A549 (cell line): ENCODE measurements at regions not wholly inside any gene's neighbourhood (a gene's known extent, or its start where the extent isn't known, plus 50 kb on each side); places are given as distances from the start of the nearest gene placed in this dataset.

Experiments
- EHMT2 ChIP-seq: fragments of 200-600 bp; sonication (generic); IDR thresholded peaks from 2 replicates; pipeline ENCODE4 v1.6.1; 2016; ENCODE audit warnings: antibody characterized with exemption, low read depth, mild to moderate bottlenecking, moderate library complexity
- HDAC2 ChIP-seq: fragments of 200-600 bp; sonication (generic); IDR thresholded peaks from 2 replicates; pipeline ENCODE4 v1.6.1; 2016
- MAFK ChIP-seq: fragments of 450-650 bp; IDR thresholded peaks from 2 replicates; pipeline ENCODE4 v1.6.1; 2014; ENCODE audit not compliant: partially characterized antibody
- MAX ChIP-seq: IDR thresholded peaks from 2 replicates; pipeline ENCODE4 v1.6.1; 2012
- POLR2A ChIP-seq: IDR thresholded peaks from 2 replicates; pipeline ENCODE4 v1.6.1; 2012; ENCODE audit warnings: mild to moderate bottlenecking, low read length
- RCOR1 ChIP-seq: fragments of 150-350 bp; IDR thresholded peaks from 2 replicates; pipeline ENCODE4 v1.6.1; 2014; ENCODE audit warnings: antibody characterized with exemption, low read length, low read depth
- REST ChIP-seq: fragments of 200-600 bp; sonication (generic); IDR thresholded peaks from 2 replicates; pipeline ENCODE4 v1.6.1; 2016; ENCODE audit warnings: antibody characterized with exemption, mild to moderate bottlenecking, moderate library complexity
- TF ChIP-seq, protein P1 (sequence below): fragments of >200 bp; sonication (Bioruptor Twin); formaldehyde crosslinking; IDR thresholded peaks from 3 replicates; pipeline ENCODE4 v1.5.1; 2016

GRCh38 chr4:79831701-79832514 is 241.1 kb downstream of the ANTXR2 start:
- TF ChIP-seq POLR2A (no peak), REST (no peak), EHMT2 (no peak), HDAC2 (no peak), MAX (no peak), MAFK (no peak), RCOR1 (no peak)
- TF ChIP-seq, protein P1, sequence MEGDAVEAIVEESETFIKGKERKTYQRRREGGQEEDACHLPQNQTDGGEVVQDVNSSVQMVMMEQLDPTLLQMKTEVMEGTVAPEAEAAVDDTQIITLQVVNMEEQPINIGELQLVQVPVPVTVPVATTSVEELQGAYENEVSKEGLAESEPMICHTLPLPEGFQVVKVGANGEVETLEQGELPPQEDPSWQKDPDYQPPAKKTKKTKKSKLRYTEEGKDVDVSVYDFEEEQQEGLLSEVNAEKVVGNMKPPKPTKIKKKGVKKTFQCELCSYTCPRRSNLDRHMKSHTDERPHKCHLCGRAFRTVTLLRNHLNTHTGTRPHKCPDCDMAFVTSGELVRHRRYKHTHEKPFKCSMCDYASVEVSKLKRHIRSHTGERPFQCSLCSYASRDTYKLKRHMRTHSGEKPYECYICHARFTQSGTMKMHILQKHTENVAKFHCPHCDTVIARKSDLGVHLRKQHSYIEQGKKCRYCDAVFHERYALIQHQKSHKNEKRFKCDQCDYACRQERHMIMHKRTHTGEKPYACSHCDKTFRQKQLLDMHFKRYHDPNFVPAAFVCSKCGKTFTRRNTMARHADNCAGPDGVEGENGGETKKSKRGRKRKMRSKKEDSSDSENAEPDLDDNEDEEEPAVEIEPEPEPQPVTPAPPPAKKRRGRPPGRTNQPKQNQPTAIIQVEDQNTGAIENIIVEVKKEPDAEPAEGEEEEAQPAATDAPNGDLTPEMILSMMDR = no peak
